ENCODE measurements at regions not wholly inside any gene's neighbourhood (a gene's known extent, or its start where the extent isn't known, plus 50 kb on each side); places are given as distances from the start of the nearest gene placed in this dataset.

GRCh38 chr19:31119951-31120690 is 229.1 kb downstream of the TSHZ3 start:
- no peak for DNase-seq (ENCODE audit: low read depth in 2 of 2)

GRCh38 chr19:31118986-31119385 is 230.2 kb downstream of the TSHZ3 start:
- no peak for DNase-seq (ENCODE audit: low read depth in 2 of 2)

DNA sequence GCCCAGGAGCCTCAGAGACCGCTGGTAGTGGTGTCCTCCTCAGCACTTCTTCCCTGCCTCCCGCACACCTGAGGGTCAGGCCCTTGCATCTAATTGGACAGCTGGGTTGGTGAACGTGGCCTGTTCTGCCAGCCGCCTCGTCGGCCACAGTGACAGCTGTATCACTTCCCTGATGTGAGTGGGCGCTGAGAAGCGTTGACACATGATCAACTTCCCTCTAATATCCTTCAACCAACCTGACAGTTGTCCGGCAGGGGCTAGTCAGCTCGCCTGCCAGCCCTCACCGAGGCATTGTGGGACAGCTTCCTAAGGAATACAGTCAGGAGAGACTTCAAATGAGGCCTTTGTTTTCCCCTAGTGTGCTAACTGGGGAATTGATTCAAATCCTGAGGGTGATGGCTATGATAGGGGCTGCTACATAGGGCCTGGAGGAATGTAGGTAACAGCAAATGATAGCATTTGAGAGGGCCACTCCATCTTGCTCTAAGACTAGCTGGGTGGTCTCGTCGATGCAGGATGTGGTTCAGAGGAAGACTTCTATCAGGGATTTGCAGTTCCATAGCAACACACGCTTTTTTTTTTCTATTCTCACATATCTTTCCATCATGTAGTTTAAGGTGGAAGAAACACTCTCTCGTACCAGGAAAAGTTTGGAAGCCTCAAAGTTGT is 230.8 kb downstream of the TSHZ3 start:
- DNase-seq (ENCODE audit: low read depth in 2 of 2) = no peak

DNA sequence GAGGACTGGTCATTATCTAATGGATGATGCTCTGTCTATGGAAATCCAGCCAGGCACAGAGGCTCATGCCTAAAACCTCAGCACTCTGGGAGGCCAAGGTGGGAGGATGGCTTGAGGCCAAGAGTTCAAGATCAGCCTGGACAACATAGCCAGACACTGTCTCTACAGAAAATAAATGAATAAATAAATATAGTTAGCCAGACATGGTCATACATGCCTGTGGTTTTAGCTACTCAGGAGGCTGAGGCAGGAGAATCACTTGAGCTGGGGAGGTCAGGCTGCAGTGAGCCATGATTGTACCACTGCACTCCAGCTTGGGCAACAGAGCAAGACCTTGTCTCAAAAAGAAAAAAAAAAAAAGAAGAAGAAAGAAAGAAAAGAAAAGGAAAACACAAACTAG is 234.7 kb downstream of the TSHZ3 start:
- no peak for DNase-seq (ENCODE audit: low read depth in 2 of 2)

- no peak for DNase-seq (ENCODE audit: low read depth in 2 of 2)
These were observed 235.9 kb downstream of the TSHZ3 start for GRCh38 chr19:31113293-31113692.

DNA sequence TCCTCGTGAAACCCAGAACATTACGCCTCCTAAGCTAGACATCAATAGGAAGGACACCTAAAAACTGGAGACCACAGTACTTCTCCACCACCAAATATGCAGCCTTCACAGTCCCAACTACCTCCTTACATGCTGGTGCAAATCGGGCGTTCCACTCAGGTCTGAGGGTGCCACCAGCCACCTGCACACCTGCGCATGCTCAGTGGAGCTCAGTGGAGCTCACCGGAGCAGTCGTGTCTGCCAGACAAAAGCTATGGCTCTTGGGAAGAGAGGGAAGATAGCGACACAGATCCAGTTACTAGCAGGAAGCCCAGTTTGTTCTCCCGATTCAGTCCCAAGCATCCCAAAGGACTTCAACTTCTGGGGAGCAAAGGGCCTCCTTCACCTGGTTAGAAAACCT is 237.1 kb downstream of the TSHZ3 start:
- DNase-seq (ENCODE audit: low read depth in 2 of 2) = no peak

DNA sequence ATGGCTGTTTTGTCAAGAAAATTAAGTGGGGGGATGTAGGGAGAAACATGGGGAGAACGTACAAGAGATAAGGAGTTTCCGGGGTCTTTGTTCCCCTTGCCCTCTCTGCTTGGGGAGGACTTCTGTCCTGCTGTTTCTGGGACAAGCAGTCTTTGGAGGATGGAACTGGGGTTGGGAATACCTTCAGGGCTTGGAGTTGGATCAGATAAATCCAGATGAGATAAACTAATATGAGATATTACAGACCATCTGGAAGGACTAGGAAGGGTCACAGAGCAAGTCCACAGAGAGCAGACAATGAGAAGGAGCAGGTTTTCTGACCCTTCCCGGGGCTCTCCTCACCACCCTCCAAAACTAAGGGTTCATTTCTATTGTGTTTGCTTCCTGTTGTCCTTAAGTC is 237.5 kb downstream of the TSHZ3 start:
- no peak for DNase-seq (ENCODE audit: low read depth in 2 of 2)

- DNase-seq (ENCODE audit: low read depth in 2 of 2) = no peak
These were observed 238.9 kb downstream of the TSHZ3 start for GRCh38 chr19:31110336-31110735.

- no peak for DNase-seq (ENCODE audit: low read depth in 2 of 2)
These were observed 239.6 kb downstream of the TSHZ3 start for GRCh38 chr19:31109636-31110035.

DNA sequence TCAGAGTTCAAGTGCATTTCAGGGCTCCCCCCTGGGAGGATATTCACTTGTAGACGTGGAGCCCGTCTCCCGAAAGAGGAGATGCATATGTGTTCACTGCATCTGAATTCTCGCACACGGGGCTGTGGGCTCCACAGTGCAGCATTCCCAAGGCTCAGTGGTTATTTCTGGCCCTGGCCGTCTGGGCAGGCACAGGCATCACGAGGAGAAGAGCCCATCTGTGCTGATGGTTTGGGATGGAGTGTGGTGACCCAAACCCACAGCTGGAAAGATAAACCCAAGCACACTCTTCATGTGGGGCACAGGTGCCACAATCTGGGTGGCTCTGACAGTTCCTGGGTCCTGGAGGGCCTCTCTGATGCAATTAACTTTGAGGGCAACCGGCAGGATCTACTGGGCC is 242.1 kb downstream of the TSHZ3 start:
- no peak for DNase-seq (ENCODE audit: low read depth in 2 of 2)

DNA sequence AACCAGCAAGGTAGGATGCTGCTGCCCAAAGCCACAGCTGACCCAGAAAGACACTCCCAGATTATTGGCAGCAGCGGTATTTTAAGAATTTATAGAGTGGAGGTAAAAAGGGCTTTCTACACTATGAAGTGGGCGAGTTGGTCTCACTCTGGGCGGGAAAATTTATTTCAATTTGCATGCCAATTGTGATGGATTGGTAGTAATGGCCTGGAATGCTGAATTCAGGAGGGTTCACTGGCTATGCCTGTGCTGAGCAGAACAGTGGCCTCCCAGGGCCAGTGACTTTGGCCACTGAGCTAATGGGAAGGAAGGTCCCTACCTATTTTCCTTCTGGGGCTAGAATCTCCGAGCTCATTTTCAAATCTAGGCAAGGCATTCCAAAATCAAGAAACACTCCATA is 243.5 kb downstream of the TSHZ3 start:
- DNase-seq (ENCODE audit: low read depth in 2 of 2) = no peak

DNA sequence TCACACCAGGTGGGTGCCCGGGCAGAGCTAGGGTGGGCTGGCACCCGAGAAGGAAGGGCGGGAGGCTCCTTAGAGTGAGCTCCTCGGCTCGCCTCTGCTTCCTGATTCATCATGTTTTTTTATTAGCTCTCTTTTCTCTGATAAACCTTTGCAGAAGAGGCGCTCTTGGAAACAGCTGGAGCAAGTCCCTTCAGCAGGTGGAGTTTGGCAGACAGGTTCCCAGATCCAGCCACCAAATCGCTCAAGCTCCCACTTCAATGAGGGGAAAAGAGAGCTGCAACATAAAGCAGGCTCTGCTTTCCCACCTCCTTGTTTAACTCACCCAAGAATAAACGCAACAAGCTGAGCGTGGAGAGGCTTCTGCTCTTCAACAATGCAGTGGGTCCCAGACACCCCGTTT is 244.8 kb downstream of the TSHZ3 start:
- DNase-seq (ENCODE audit: low read depth in 2 of 2) = no peak

DNA sequence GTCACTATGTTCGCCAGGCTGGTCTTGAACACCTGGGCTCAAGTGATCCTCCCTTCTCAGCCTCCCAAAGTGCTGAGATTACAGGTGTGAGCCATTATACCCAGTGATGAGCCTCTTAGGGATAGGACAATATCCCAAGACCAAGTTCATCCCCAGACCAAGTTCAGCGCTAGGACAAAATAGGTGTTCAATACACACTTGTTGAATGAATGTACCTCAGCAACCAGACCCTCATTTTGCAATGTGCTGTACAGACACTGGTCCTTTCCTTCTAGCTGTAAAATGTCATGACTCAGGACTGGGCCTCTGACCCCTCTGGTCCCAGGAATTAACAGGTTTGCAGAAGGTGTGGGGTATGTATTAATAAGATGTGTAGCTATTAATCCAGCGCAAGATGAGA is 246.0 kb downstream of the TSHZ3 start:
- DNase-seq (ENCODE audit: low read depth in 2 of 2) = no peak

GRCh38 chr19:31102674-31103073 is 246.6 kb downstream of the TSHZ3 start:
- DNase-seq (ENCODE audit: low read depth in 2 of 2) = no peak

DNA sequence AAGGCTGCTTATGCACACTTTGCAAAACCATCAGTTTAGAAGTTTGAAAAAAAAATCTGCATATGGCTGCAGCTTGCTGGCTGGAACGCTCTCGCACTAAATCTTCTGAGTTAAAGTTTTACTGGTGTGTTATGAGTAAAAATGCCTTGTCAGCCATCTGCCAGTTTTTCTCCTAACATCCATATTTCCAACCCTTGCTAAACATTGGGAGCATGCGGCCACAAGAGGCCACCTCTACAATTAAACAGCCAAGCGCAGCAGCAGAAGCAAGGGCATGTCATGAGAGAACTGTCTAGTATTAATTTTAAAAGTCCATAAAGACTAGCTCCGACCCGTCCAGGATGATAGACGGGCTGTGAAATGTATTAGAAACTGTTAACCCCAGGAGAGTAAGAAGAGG is 248.3 kb downstream of the TSHZ3 start:
- DNase-seq (ENCODE audit: low read depth in 2 of 2) = no peak

DNA sequence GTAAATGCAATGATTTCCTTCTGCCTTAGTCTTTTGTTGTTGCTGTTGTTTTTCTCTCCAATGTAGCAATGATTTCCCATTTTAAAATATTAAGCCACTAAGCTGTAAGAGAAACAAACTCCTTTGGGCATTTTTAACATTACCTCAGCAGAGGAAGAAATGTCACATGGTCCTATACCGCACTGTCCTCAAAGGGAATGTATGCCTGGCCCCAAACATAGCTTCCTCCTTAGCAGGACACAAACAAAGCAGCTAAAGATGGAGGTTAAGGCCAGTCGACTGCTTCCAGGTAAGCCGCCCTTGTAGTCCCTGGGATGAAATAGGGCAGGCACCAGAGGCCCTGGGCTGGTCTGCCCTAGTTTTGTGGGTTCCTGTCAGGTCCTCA is 249.0 kb downstream of the TSHZ3 start:
- no peak for DNase-seq (ENCODE audit: low read depth in 2 of 2)

DNA sequence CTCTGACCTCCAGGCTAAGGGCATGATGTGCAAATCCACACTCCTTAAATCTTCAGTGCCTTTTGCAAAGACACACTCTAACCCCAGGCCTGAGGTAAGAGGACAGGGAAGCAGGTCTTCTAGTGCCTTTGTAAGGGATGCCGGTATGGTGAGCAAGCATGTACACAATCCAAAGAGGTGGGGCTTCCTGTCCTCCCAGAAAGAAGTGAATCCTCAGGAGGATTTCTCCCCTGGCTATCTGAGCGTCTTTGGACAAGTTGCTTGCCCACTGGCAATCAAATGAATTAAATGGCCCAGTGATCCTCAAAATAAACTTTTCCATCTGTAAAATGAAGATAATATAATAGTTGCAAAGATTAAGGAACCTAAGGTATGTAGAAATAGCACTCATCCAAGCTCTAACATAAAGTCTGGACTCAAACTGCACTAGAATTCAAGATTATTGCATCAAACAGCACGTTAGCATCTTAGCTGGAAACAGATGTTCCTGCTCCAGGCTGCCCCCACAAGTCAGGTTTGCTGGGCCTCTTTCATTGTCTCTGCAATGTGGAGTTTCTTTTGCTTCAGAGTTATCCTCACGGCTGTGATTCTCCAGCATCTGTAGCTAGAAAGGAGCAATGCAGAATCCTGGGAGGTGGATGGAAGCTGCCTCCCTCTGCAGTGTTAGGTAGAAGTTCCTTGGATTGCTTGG is 249.6 kb downstream of the TSHZ3 start:
- DNase-seq (ENCODE audit: low read depth in 2 of 2) = no peak

GRCh38 chr19:31098836-31099235 is 250.4 kb downstream of the TSHZ3 start:
- no peak for DNase-seq (ENCODE audit: low read depth in 2 of 2)

GRCh38 chr19:31096935-31097545 is 252.2 kb downstream of the TSHZ3 start:
- no peak for DNase-seq (ENCODE audit: low read depth in 2 of 2)

DNA sequence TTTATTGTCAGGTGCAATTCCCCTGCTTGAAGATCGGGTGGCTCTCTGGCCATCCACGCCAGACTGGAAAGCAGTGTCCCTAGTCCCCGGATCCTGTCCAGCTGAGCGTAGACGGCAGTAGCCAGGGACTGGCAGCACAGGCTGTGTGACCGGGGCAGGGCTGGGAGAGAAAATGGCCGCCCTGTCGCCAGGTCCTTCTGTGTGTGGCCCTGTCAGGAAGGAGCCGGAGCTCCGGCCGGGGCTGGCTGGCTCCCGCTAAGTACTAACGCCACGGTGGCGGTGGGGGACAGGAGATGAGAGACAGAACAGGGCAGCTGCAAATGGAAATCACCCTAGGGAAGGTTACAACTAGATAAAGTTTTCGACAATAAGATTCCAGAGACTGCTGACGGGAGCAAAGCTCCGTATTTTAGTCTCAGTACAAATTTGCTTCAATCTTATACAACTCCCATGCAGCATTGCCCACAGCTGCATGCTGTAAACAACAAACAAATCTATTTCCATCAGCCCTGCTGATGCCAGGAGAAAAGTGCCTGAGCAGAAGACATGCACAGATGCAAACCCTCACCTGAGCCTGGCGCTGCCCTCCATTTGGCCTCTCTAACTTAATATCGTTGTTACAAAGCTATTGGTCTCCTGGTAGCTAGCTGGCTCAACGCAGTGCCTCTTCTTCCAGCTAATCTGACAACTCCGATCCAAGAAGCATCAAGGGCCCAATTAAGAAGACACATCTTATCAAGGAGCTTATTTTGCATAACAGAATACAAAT is 253.0 kb downstream of the TSHZ3 start:
- no peak for DNase-seq (ENCODE audit: low read depth in 2 of 2)

GRCh38 chr19:31095100-31095804 is 254.0 kb downstream of the TSHZ3 start:
- DNase-seq (ENCODE audit: low read depth in 2 of 2) = no peak

Data from stimulated activated CD4-positive, alpha-beta T cell treated with anti-CD3 and anti-CD28 coated beads, Interleukin-12 subunit alpha, Interleukin-12 subunit beta, amount 100 ng/mL, for 24 hours (primary cell).